SU-DHL-6 (cell line): ENCODE measurements at regions not wholly inside any gene's neighbourhood (a gene's known extent, or its start where the extent isn't known, plus 50 kb on each side); places are given as distances from the start of the nearest gene placed in this dataset.

Experiments
- CTCF ChIP-seq: fragments of 200-600 bp; sonication (generic); IDR thresholded peaks from one replicate; pipeline ENCODE4 v1.5.1; 2017; ENCODE audit warnings: antibody characterized with exemption, mild to moderate bottlenecking, low read length, moderate library complexity; ENCODE audit not compliant: insufficient read depth, poor library complexity, severe bottlenecking
- EZH2phosphoT487 ChIP-seq: fragments of 200-600 bp; sonication (generic), shearing (Covaris generic); conservative IDR thresholded peaks from 2 replicates; pipeline ENCODE4 v1.6.1; 2018; ENCODE audit warnings: mild to moderate bottlenecking, antibody characterized with exemption, low read length, moderate library complexity, mixed read lengths

DNA sequence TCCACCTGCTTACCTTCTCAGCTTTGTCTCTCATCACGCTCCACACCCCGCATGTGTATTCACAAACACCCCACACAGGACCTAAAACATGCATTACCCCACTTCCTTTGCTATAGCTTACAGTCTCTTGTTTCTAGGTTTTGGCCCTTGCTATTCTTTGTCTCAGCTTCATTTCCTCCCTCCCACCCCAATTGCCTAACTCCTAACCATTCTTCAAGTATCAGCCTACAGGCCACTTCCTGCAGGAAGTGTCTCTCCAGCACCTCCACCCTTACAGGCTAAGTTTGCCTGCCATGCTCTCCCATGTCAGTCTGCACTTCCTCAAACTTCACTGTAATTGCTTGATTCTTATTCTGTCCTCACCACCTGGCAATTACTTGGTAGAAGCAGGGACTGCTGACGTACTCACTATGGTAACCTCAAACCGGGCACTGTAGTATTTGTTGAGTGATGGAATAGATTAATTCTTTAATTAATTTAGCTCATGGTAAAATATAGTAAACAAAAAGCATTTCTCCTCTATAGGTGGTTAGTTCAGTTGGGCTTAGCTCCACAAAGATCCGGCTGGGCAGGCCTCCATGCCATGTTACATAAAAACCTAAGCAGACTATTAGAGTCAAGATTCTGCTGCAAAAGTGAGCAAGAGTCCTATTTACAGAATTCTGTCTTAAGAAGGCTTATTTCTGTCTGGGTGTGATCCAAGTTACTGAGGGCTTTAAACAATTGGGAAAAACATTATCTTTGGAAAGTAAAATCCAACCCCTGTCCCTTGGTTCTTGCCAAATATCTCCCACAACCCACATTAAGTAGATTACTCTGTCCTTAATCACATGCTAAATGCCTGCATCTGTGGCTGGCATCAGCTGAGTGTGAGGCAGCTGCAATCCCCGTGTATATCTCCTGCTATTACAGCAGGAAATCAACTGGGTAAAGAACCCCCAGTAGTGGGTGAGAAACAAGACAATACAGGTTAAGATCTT, 124.7 kb upstream of the CPEB2 start:
- TF ChIP-seq CTCF (no peak), EZH2phosphoT487 (no peak)
